Neutrophil (primary cell): ENCODE measurements at regions not wholly inside any gene's neighbourhood (a gene's known extent, or its start where the extent isn't known, plus 50 kb on each side); places are given as distances from the start of the nearest gene placed in this dataset.

Experiments used
- H3K27ac ChIP-seq: fragments of 200-600 bp; sonication (generic); 2 replicates; pipeline ENCODE4 v1.5.1; 2016; ENCODE audit warnings: mild to moderate bottlenecking, moderate library complexity
- H3K27me3 ChIP-seq: fragments of 200-600 bp; sonication (generic); 2 replicates; pipeline ENCODE4 v1.6.0; 2016; ENCODE audit warnings: mild to moderate bottlenecking
- H3K36me3 ChIP-seq: fragments of 200-600 bp; sonication (generic); 2 replicates; pipeline ENCODE4 v1.5.1; 2017
- H3K4me1 ChIP-seq, 2 experiments: fragments of 200-600 bp in 1 of 2; sonication (generic) in 1 of 2; 1 replicate in 1 of 2; 2 replicates in 1 of 2; pipeline versions ENCODE4 v1.5.1 to v1.6.1; 2013 to 2016; ENCODE audit warnings: low read depth in 1 of 2, low read length in 1 of 2, mild to moderate bottlenecking in 1 of 2, moderate library complexity in 1 of 2; ENCODE audit not compliant: control insufficient read depth in 1 of 2, insufficient read depth in 1 of 2
- H3K4me3 ChIP-seq, 2 experiments: fragments of 200-600 bp in 1 of 2; sonication (generic) in 1 of 2; 1 replicate in 1 of 2; 2 replicates in 1 of 2; pipeline ENCODE4 v1.5.1; 2013 to 2016; ENCODE audit warnings: low read depth in 1 of 2, low read length in 1 of 2, mild to moderate bottlenecking in 1 of 2, moderate library complexity in 1 of 2
- H3K9me3 ChIP-seq: fragments of 200-600 bp; sonication (generic); 2 replicates; pipeline ENCODE4 v1.5.1; 2016
- TF ChIP-seq, protein P1 (sequence below): fragments of 200-600 bp; sonication (generic); IDR thresholded peaks from 2 replicates; pipeline ENCODE4 v1.5.1; 2016; ENCODE audit warnings: antibody characterized with exemption

DNA sequence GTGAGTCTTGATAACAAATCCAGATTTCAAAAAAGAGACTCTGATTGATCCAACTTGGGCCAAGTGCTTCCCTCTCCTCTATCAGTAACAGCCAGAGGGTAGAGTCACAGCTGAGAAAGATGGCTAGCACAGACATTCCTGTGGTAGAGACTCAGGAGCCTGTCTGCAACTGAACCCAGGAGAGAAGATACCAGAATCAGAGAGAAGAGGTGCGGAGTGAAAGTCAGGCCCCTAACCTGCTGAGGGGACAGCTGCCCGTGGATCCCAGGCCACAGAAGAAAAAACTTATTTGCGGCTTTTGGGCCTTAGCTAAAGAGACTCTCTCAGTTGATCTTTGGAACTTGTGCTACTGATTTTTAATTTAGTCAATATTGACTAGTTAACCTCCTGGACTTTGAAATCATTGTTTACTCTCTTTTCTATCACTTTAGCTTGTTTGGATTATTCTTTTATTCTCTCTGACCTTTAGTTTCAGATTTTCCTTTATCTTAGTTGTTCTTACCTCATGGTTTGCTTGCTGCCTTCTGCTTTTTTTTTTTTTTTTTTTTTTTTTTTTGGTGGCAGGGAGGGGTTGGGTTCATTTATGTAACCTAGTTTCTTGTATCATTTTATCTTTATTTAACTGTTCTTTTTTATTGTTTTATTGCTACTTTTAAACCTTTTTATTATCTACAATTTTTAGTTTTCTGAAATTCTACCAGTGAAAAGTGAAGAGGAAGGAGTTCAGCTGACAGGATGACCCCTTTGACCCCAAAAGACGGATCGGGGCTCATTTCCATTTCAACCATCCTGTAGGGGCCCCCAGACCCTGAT, 154.9 kb upstream of the KRR1 start:
- TF ChIP-seq, protein P1, sequence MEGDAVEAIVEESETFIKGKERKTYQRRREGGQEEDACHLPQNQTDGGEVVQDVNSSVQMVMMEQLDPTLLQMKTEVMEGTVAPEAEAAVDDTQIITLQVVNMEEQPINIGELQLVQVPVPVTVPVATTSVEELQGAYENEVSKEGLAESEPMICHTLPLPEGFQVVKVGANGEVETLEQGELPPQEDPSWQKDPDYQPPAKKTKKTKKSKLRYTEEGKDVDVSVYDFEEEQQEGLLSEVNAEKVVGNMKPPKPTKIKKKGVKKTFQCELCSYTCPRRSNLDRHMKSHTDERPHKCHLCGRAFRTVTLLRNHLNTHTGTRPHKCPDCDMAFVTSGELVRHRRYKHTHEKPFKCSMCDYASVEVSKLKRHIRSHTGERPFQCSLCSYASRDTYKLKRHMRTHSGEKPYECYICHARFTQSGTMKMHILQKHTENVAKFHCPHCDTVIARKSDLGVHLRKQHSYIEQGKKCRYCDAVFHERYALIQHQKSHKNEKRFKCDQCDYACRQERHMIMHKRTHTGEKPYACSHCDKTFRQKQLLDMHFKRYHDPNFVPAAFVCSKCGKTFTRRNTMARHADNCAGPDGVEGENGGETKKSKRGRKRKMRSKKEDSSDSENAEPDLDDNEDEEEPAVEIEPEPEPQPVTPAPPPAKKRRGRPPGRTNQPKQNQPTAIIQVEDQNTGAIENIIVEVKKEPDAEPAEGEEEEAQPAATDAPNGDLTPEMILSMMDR: no peak
- no peaks in the 10 kb centered on the region for H3K36me3 ChIP-seq
- H3K9me3 ChIP-seq: no peaks in the 10 kb centered on the region
- H3K27ac ChIP-seq: no peak overlapping the region
- H3K4me1 ChIP-seq: no peaks in the 10 kb centered on the region
- no peak overlapping the region for H3K4me3 ChIP-seq
- H3K27me3 ChIP-seq: no peaks in the 10 kb centered on the region

DNA sequence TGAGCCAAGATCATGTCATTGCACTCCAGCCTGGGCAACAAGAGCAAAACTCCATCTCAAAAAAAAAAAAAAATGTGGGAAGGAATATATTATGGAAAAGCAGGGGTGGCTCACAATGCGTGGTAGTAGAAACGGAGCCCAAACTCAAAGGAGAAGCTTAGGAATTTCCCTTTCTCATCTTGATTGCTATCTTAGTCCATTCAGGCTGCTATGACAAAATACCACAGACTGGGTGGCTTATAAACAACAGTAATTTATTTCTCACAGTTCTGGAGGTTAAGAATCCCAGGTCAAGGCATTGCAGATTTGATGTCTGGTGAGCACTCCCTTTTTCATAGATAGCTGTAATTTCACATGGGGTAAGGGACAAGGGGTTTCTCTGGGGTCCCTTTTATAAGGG, 153.8 kb upstream of the KRR1 start:
- Histone ChIP-seq H3K4me1 (no peaks in the 10 kb centered on the region), H3K27me3 (no peaks in the 10 kb centered on the region), H3K9me3 (no peaks in the 10 kb centered on the region), H3K27ac (no peak overlapping the region), H3K4me3 (no peak overlapping the region), H3K36me3 (no peaks in the 10 kb centered on the region)
- TF ChIP-seq, protein P1: no peak

GRCh38 chr12:75662511-75663159, 151.2 kb upstream of the KRR1 start:
- H3K27ac ChIP-seq: no peak overlapping the region
- H3K4me1 ChIP-seq: no peaks in the 10 kb centered on the region
- H3K27me3 ChIP-seq: no peaks in the 10 kb centered on the region
- H3K9me3 ChIP-seq: no peaks in the 10 kb centered on the region
- TF ChIP-seq, protein P1: no peak
- no peak overlapping the region for H3K4me3 ChIP-seq
- H3K36me3 ChIP-seq: no peaks in the 10 kb centered on the region

GRCh38 chr12:75661908-75662307, 150.5 kb upstream of the KRR1 start:
- H3K27me3 ChIP-seq: no peaks in the 10 kb centered on the region
- no peaks in the 10 kb centered on the region for H3K9me3 ChIP-seq
- H3K27ac ChIP-seq: no peak overlapping the region
- H3K4me1 ChIP-seq: no peaks in the 10 kb centered on the region
- no peaks in the 10 kb centered on the region for H3K36me3 ChIP-seq
- no peak overlapping the region for H3K4me3 ChIP-seq
- TF ChIP-seq, protein P1: no peak

GRCh38 chr12:75660805-75661404, 149.5 kb upstream of the KRR1 start:
- H3K4me1 ChIP-seq: no peaks in the 10 kb centered on the region
- TF ChIP-seq, protein P1: no peak
- no peak overlapping the region for H3K27ac ChIP-seq
- no peak overlapping the region for H3K4me3 ChIP-seq
- no peaks in the 10 kb centered on the region for H3K27me3 ChIP-seq
- no peaks in the 10 kb centered on the region for H3K36me3 ChIP-seq
- no peaks in the 10 kb centered on the region for H3K9me3 ChIP-seq
